ENCODE measurements at regions not wholly inside any gene's neighbourhood (a gene's known extent, or its start where the extent isn't known, plus 50 kb on each side); places are given as distances from the start of the nearest gene placed in this dataset.

GRCh38 chr5:110899566-110900412 is 161.0 kb downstream of the SLC25A46 start:
- TF ChIP-seq CTCF (conservative IDR thresholded peaks at IDR 0.05) (no peak), ZFX (IDR thresholded peaks at IDR 0.05) (no peak)

All from C4-2B (cell line).